ENCODE measurements at regions not wholly inside any gene's neighbourhood (a gene's known extent, or its start where the extent isn't known, plus 50 kb on each side); places are given as distances from the start of the nearest gene placed in this dataset.
"Not testable (repeated sequence)": the region's sequence is repeated elsewhere in the genome, so short reads cannot be mapped to it uniquely, and the experiment has no call there.

GRCh38 chr18:61669320-61669719 is 223.5 kb downstream of the RNF152 start:
- DNase-seq: no peak

- DNase-seq: no peak
Observed at GRCh38 chr18:61666876-61667590, 225.8 kb downstream of the RNF152 start.

- no peak for DNase-seq
Observed at GRCh38 chr18:61664419-61665084, 228.3 kb downstream of the RNF152 start.

GRCh38 chr18:61662726-61663125 is 230.1 kb downstream of the RNF152 start:
- no peak for DNase-seq

GRCh38 chr18:61658431-61658830 is 234.4 kb downstream of the RNF152 start:
- no peak for DNase-seq

GRCh38 chr18:61657066-61657732 is 235.6 kb downstream of the RNF152 start:
- DNase-seq: no peak

- no peak for DNase-seq
Observed at GRCh38 chr18:61655630-61656029, 237.2 kb downstream of the RNF152 start.

- DNase-seq: no peak
Observed at GRCh38 chr18:61653823-61654551, 238.8 kb downstream of the RNF152 start.

- no peak for DNase-seq
Observed at GRCh38 chr18:61651880-61652268, 240.9 kb downstream of the RNF152 start.

GRCh38 chr18:61651145-61651879 is 241.5 kb downstream of the RNF152 start:
- DNase-seq: no peak

GRCh38 chr18:61643884-61644647 is 248.7 kb downstream of the RNF152 start:
- no peak for DNase-seq

- no peak for DNase-seq
Observed at GRCh38 chr18:61639886-61640285, 252.9 kb downstream of the RNF152 start.

- no peak for DNase-seq
Observed at GRCh38 chr18:61637905-61638595, 254.8 kb downstream of the RNF152 start.

- DNase-seq: no peak
Observed at GRCh38 chr18:61637319-61637718, 255.5 kb downstream of the RNF152 start.

- no peak for DNase-seq
Observed at GRCh38 chr18:61635901-61636528, 256.8 kb downstream of the RNF152 start.

- no peak for DNase-seq
Observed at GRCh38 chr18:61628085-61628484, 264.7 kb downstream of the RNF152 start.

- DNase-seq: not testable (repeated sequence)
Observed at GRCh38 chr18:61624631-61625030, 268.2 kb downstream of the RNF152 start.

- DNase-seq: no peak
Observed at GRCh38 chr18:61619783-61620182, 273.0 kb downstream of the RNF152 start.

- DNase-seq: no peak
Observed at GRCh38 chr18:61618816-61619215, 274.0 kb downstream of the RNF152 start.

GRCh38 chr18:61616111-61616610 is 276.6 kb downstream of the RNF152 start:
- no peak for DNase-seq

Measured in T1000 (cell line).